CD14-positive monocyte (primary cell): ENCODE measurements at regions not wholly inside any gene's neighbourhood (a gene's known extent, or its start where the extent isn't known, plus 50 kb on each side); places are given as distances from the start of the nearest gene placed in this dataset.

Source experiments
- DNase-seq, 3 donors: peaks; one replicate each; pipeline ENCODE4 v3.0.0-alpha.2; 2011 to 2022
- H2AFZ ChIP-seq: 2 replicates; pipeline ENCODE4 v1.6.0; 2012; ENCODE audit warnings: mild to moderate bottlenecking, low read depth, low read length, inconsistent platforms; ENCODE audit not compliant: insufficient read depth, poor library complexity, severe bottlenecking
- H3K27ac ChIP-seq, 2 donors: 1 replicate in 1 of 2; 2 replicates in 1 of 2; pipeline ENCODE4 v1.5.1; 2012 to 2013; ENCODE audit warnings: low read length in 2 of 2, control low read depth in 1 of 2, inconsistent platforms in 1 of 2, low read depth in 1 of 2, mild to moderate bottlenecking in 1 of 2
- H3K27me3 ChIP-seq, 2 donors: one replicate each; pipeline versions ENCODE4 v1.6.0 to v1.6.1; 2011 to 2013; ENCODE audit warnings: low read length in 2 of 2; ENCODE audit not compliant: control insufficient read depth in 2 of 2, insufficient read depth in 2 of 2
- H3K36me3 ChIP-seq, 2 donors: replicated peaks in 1 of 2; 1 replicate in 1 of 2; 2 replicates in 1 of 2; pipeline versions ENCODE4 v1.5.1 to v1.6.1; 2012 to 2013; ENCODE audit warnings: low read length in 2 of 2, control low read depth in 1 of 2, inconsistent platforms in 1 of 2, mild to moderate bottlenecking in 1 of 2; ENCODE audit not compliant: insufficient read depth in 2 of 2, control insufficient read depth in 1 of 2
- H3K4me1 ChIP-seq, 2 donors: 1 replicate in 1 of 2; 2 replicates in 1 of 2; pipeline versions ENCODE4 v1.5.1 to v1.6.1; 2012 to 2013; ENCODE audit warnings: low read length in 2 of 2, control low read depth in 1 of 2, inconsistent platforms in 1 of 2, mild to moderate bottlenecking in 1 of 2, moderate library complexity in 1 of 2; ENCODE audit not compliant: insufficient read depth in 2 of 2, control insufficient read depth in 1 of 2
- H3K4me2 ChIP-seq: replicated peaks from 2 replicates; pipeline ENCODE3; 2012; ENCODE audit warnings: low read length, moderate library complexity, mild to moderate bottlenecking; ENCODE audit not compliant: poor library complexity, severe bottlenecking; ENCODE audit errors: extremely low read depth
- H3K4me3 ChIP-seq, 3 experiments: fragments of 200-600 bp in 1 of 3; sonication (generic) in 1 of 3; replicated peaks in 1 of 3; 1 replicate in 2 of 3; 2 replicates in 1 of 3; pipeline ENCODE4 v1.5.1; 2011 to 2013; ENCODE audit warnings: low read length in 3 of 3, mild to moderate bottlenecking in 3 of 3, control low read depth in 2 of 3, low read depth in 2 of 3, inconsistent platforms in 1 of 3, moderate library complexity in 1 of 3
- H3K79me2 ChIP-seq: 2 replicates; pipeline ENCODE4 v1.6.0; 2012; ENCODE audit warnings: mild to moderate bottlenecking, control low read depth, inconsistent platforms, low read length, moderate library complexity; ENCODE audit not compliant: insufficient read depth
- H3K9ac ChIP-seq: 2 replicates; pipeline ENCODE4 v1.6.0; 2017; ENCODE audit warnings: low read length, mild to moderate bottlenecking; ENCODE audit not compliant: insufficient read depth, poor library complexity, severe bottlenecking
- H3K9me3 ChIP-seq, 2 donors: replicated peaks in 1 of 2; 1 replicate in 1 of 2; 2 replicates in 1 of 2; pipeline versions ENCODE4 v1.5.1 to v1.6.1; 2012 to 2013; ENCODE audit warnings: low read length in 2 of 2, control low read depth in 1 of 2; ENCODE audit not compliant: control insufficient read depth in 1 of 2, insufficient read depth in 1 of 2
- H4K20me1 ChIP-seq: 2 replicates; pipeline ENCODE4 v1.6.0; 2012; ENCODE audit warnings: mild to moderate bottlenecking, low read length, control low read depth, moderate library complexity; ENCODE audit not compliant: insufficient read depth
- H3K27ac Mint-ChIP-seq, 7 donors: one replicate each; pipeline ENCODE4 v1.8.0; 2020; ENCODE audit warnings: mild to moderate bottlenecking in 7 of 7, mixed read lengths in 7 of 7, moderate library complexity in 6 of 7, inconsistent platforms in 2 of 7
- H3K27me3 Mint-ChIP-seq, 3 donors: one replicate each; pipeline ENCODE4 v1.8.0; 2021 to 2022; ENCODE audit warnings: low read depth in 3 of 3, mild to moderate bottlenecking in 3 of 3, mixed read lengths in 3 of 3, moderate library complexity in 3 of 3, inconsistent platforms in 1 of 3
- H3K36me3 Mint-ChIP-seq, 2 donors: one replicate each; pipeline ENCODE4 v1.8.0; 2020; ENCODE audit warnings: mixed read lengths in 2 of 2, inconsistent platforms in 1 of 2, mild to moderate bottlenecking in 1 of 2
- H3K4me1 Mint-ChIP-seq: one replicate; pipeline ENCODE4 v1.8.0; 2020; ENCODE audit warnings: mild to moderate bottlenecking, mixed read lengths
- H3K4me3 Mint-ChIP-seq, 2 donors: one replicate each; pipeline ENCODE4 v1.8.0; 2020; ENCODE audit warnings: mild to moderate bottlenecking in 2 of 2, mixed read lengths in 2 of 2, moderate library complexity in 1 of 2
- H3K9me3 Mint-ChIP-seq, 7 donors: one replicate each; pipeline ENCODE4 v1.8.0; 2020 to 2022; ENCODE audit warnings: mixed read lengths in 7 of 7, mild to moderate bottlenecking in 6 of 7, moderate library complexity in 6 of 7, inconsistent platforms in 2 of 7
- WGBS: methylation state at CpG from one replicate; pipeline ENCODE4 v1.1.5; 2013; ENCODE audit warnings: missing lambda C conversion rate; ENCODE audit not compliant: insufficient coverage; 5-methylcytosine and 5-hydroxymethylcytosine counted together
- intact Hi-C, 2 donors: fragments of 100-400 bp; cut with micrococcal nuclease; formaldehyde crosslinking; loops; one replicate each; pipeline versions ENCODE4 v1.15.0 to v1.15.1; 2023
- TF ChIP-seq, protein P1 (sequence below): fragments of 200-600 bp; IDR thresholded peaks from one replicate; pipeline ENCODE4 v1.8.0; 2022; ENCODE audit warnings: antibody characterized with exemption, mild to moderate bottlenecking

DNA sequence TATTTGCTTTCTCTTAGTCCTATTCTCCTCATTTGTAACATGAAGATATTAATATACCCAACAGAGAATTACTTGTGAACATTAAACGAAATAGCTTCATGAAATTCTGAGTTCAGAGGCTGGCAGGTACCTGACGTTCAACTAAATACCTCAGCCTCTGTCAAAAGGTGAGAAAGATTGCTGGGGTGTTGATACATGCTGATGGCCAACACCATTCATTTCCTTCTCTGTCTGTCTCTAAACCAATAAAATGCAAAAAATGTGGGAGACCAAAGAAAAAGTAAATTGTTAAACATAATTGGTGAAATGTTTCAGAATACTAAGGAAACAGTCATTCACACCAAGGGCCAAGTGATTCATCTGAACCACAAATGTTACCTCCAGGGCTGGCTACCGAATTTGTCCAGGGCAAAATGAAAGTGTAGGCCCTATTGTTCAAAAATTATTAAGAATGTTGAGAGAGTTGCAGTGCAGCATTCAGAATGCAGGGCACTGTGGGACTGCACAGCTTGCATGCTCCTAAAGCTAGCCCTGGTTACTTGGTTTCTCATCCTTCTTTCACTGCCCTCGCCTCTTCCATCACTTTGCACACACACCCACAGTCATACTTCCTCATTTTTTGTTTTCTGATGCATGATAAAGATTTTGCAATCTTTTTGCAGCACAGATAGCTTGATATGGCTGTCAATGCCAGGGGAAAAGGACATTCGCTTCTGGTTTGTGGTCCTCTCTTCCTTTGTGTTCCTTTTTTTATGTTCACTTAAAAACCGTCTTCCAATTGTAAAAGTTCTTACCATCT lies 414.3 kb upstream of the NR5A2 start:
- DNase-seq: peak; percentile 32 to 43 (median 36)
- Histone ChIP-seq H3K4me2 (peak overlapping the region; percentile 20), H2AFZ (no peak overlapping the region)

DNA sequence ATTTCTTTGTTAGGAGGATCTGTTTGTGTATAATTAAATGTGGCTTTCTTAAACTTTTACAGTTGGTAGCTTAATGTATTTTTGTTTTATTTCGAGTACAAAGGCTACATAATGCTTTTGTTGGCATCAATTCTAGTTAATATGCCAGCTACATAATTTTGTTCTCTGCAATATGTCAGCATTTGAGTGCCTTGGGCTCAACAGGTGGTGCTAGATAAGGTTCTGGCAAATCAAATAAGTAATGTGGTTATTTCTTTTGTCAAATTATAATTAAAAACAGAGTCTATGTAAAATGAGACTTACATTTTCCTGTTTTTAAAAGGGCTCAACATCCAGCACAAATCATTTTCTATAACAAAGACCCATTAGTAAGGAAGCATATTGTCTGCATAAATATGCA lies 410.6 kb upstream of the NR5A2 start:
- no peak for DNase-seq
- no peaks in the 10 kb centered on the region for H4K20me1 ChIP-seq
- H3K9ac ChIP-seq: no peak overlapping the region
- WGBS: no CpG with 5 or more reads among the region's 1 CpG
- H3K9me3 ChIP-seq: no peaks in the 10 kb centered on the region
- no peaks in the 10 kb centered on the region for H3K36me3 Mint-ChIP-seq
- no peaks in the 10 kb centered on the region for H3K9me3 Mint-ChIP-seq
- no peaks in the 10 kb centered on the region for H3K79me2 ChIP-seq
- no peak overlapping the region for H3K4me3 Mint-ChIP-seq
- no peak overlapping the region for H3K27ac Mint-ChIP-seq
- no peak overlapping the region for H2AFZ ChIP-seq
- no peaks in the 10 kb centered on the region for H3K27me3 Mint-ChIP-seq
- H3K36me3 ChIP-seq: no peaks in the 10 kb centered on the region
- no peak overlapping the region for H3K27ac ChIP-seq
- intact Hi-C loops: no loop called here
- peaks cover 7 to 10% of the 10 kb centered on the region in 2 donors for H3K4me1 ChIP-seq
- no peak overlapping the region for H3K4me2 ChIP-seq
- H3K4me3 ChIP-seq: no peak overlapping the region
- no peaks in the 10 kb centered on the region for H3K27me3 ChIP-seq
- H3K4me1 Mint-ChIP-seq: peaks cover 13% of the 10 kb centered on the region
- TF ChIP-seq, protein P1, sequence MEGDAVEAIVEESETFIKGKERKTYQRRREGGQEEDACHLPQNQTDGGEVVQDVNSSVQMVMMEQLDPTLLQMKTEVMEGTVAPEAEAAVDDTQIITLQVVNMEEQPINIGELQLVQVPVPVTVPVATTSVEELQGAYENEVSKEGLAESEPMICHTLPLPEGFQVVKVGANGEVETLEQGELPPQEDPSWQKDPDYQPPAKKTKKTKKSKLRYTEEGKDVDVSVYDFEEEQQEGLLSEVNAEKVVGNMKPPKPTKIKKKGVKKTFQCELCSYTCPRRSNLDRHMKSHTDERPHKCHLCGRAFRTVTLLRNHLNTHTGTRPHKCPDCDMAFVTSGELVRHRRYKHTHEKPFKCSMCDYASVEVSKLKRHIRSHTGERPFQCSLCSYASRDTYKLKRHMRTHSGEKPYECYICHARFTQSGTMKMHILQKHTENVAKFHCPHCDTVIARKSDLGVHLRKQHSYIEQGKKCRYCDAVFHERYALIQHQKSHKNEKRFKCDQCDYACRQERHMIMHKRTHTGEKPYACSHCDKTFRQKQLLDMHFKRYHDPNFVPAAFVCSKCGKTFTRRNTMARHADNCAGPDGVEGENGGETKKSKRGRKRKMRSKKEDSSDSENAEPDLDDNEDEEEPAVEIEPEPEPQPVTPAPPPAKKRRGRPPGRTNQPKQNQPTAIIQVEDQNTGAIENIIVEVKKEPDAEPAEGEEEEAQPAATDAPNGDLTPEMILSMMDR: no peak

More for the DNA sequence above, 414.3 kb upstream of the NR5A2 start:
- H3K4me1 ChIP-seq: peaks cover 7 to 10% of the 10 kb centered on the region in 2 donors
- H3K4me3 Mint-ChIP-seq: no peak overlapping the region
- H3K27me3 ChIP-seq: no peaks in the 10 kb centered on the region
- no peaks in the 10 kb centered on the region for H3K36me3 Mint-ChIP-seq
- no peaks in the 10 kb centered on the region for H4K20me1 ChIP-seq
- no peaks in the 10 kb centered on the region for H3K9me3 Mint-ChIP-seq
- H3K4me1 Mint-ChIP-seq: peaks cover 13% of the 10 kb centered on the region
- no peak overlapping the region for H3K4me3 ChIP-seq
- peak overlapping the region in 2 of 7 donors; percentile 37 to 77 for H3K27ac Mint-ChIP-seq
- WGBS: 0% methylated on average over 2 of the region's 6 CpGs
- TF ChIP-seq, protein P1: no peak
- H3K9me3 ChIP-seq: no peaks in the 10 kb centered on the region
- H3K79me2 ChIP-seq: no peaks in the 10 kb centered on the region
- H3K27me3 Mint-ChIP-seq: no peaks in the 10 kb centered on the region
- intact Hi-C loops: no loop called here
- H3K27ac ChIP-seq: peak overlapping the region in 1 of 2 donors; percentile 4
- no peak overlapping the region for H3K9ac ChIP-seq
- no peaks in the 10 kb centered on the region for H3K36me3 ChIP-seq
